ENCODE measurements at regions not wholly inside any gene's neighbourhood (a gene's known extent, or its start where the extent isn't known, plus 50 kb on each side); places are given as distances from the start of the nearest gene placed in this dataset.

- TF ChIP-seq CTCF (IDR thresholded peaks at IDR 0.05): no peak
- TF ChIP-seq POLR2AphosphoS5 (IDR thresholded peaks at IDR 0.05): no peak
- TF ChIP-seq POLR2A (IDR thresholded peaks at IDR 0.05): no peak
These were observed 585.3 kb upstream of the BCHE start for GRCh38 chr3:166422556-166422955.

All from breast epithelium (tissue), 3 donors.